Ascending aorta (tissue), 2 donors: ENCODE measurements at regions not wholly inside any gene's neighbourhood (a gene's known extent, or its start where the extent isn't known, plus 50 kb on each side); places are given as distances from the start of the nearest gene placed in this dataset.

Experiments used
- DNase-seq, 2 donors: peaks; one replicate each; pipeline ENCODE4 v3.0.0-alpha.2; 2019; ENCODE audit warnings: low spot score in 2 of 2
- H3K27ac ChIP-seq, 2 donors: fragments of 200-600 bp; sonication (generic); one replicate each; pipeline ENCODE4 v1.5.1; 2016 to 2017; ENCODE audit warnings: mild to moderate bottlenecking in 1 of 2
- H3K27me3 ChIP-seq: fragments of 200-600 bp; sonication (generic); one replicate; pipeline ENCODE4 v1.5.1; 2017
- H3K36me3 ChIP-seq, 2 donors: fragments of 200-600 bp; sonication (generic); one replicate each; pipeline ENCODE4 v1.5.1; 2016
- H3K4me1 ChIP-seq, 2 donors: fragments of 200-600 bp; sonication (generic); one replicate each; pipeline ENCODE4 v1.5.1; 2016 to 2017; ENCODE audit warnings: mild to moderate bottlenecking in 1 of 2
- H3K4me3 ChIP-seq, 2 donors: fragments of 200-600 bp; sonication (generic); one replicate each; pipeline ENCODE4 v1.5.1; 2016 to 2017; ENCODE audit warnings: mild to moderate bottlenecking in 1 of 2
- H3K9me3 ChIP-seq, 2 donors: fragments of 200-600 bp; sonication (generic); one replicate each; pipeline ENCODE4 v1.5.1; 2016
- CTCF ChIP-seq, 3 experiments: fragments of 200-600 bp in 2 of 3; fragments of 450-650 bp in 1 of 3; sonication (generic) in 2 of 3; IDR thresholded peaks; one replicate each; pipeline ENCODE4 v1.5.1; 2016 to 2019; ENCODE audit warnings: antibody characterized with exemption in 3 of 3, mild to moderate bottlenecking in 1 of 3, moderate library complexity in 1 of 3
- intact Hi-C: fragments of 100-400 bp; cut with DNase I; formaldehyde crosslinking; loops from one replicate; pipeline ENCODE4 v1.15.1; 2023

- intact Hi-C loops, result no loop called here
- no peak for TF ChIP-seq CTCF (IDR thresholded peaks at IDR 0.05)
- H3K9me3 ChIP-seq, result no peaks in the 10 kb centered on the region
These were observed 379.5 kb upstream of the SUCLG2 start for GRCh38 chr3:68033867-68034266.

DNA sequence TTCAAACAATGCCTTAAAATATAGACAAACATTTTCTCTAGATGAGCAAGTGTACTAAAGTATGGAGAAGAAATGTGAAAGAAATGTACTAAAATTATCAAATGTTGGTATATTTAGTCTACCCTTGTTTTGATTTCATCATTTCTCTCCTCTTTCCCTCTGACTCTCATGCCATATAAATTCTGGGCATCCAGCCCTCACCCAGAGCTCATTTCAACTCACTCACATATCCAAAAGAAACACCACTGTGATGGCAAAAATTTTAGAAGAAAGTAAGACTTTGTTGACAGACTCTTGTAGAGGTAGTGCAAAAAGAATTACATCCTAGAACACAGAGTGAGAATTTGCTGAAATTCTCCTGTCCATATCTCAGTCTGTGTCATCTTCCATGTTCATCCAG is 377.8 kb upstream of the SUCLG2 start:
- no peak overlapping the region for H3K4me3 ChIP-seq
- peak in 1 of 2 donors; percentile 67 for DNase-seq
- H3K4me1 ChIP-seq, result peaks cover 4% of the 10 kb centered on the region in 2 donors
- TF ChIP-seq CTCF (IDR thresholded peaks at IDR 0.05), result no peak
- no peaks in the 10 kb centered on the region for H3K36me3 ChIP-seq
- H3K27me3 ChIP-seq, result no peaks in the 10 kb centered on the region
- no peaks in the 10 kb centered on the region for H3K9me3 ChIP-seq
- intact Hi-C loops, result no loop called here
- H3K27ac ChIP-seq, result peak overlapping the region; percentile 78 to 80

More at GRCh38 chr3:68033867-68034266, 379.5 kb upstream of the SUCLG2 start:
- no peaks in the 10 kb centered on the region for H3K27me3 ChIP-seq
- DNase-seq, result no peak
- no peak overlapping the region for H3K4me3 ChIP-seq
- no peaks in the 10 kb centered on the region for H3K36me3 ChIP-seq
- peaks cover 4% of the 10 kb centered on the region in 2 donors for H3K4me1 ChIP-seq
- H3K27ac ChIP-seq, result no peak overlapping the region

DNA sequence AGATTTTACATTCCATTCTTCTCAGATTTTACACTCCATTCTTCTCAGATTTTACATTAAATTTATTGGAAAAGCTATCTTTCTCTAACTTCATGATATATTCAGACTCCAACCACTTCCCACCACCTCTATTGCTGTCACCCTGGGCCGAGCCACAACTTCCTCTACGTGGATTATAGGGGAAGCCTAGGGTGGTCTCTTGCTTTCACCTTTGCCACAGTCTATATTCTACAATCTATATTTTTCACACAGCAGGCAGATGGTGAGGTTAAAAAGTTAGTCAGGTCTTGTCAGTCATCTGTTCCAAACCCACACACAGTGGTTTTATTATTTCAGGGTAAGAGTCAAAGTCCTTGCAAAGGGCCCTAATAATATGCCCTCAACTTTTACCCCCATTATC is 370.8 kb upstream of the SUCLG2 start:
- Histone ChIP-seq H3K27me3 (no peaks in the 10 kb centered on the region), H3K36me3 (no peaks in the 10 kb centered on the region), H3K27ac (no peak overlapping the region), H3K4me1 (no peaks in the 10 kb centered on the region), H3K4me3 (no peak overlapping the region), H3K9me3 (no peaks in the 10 kb centered on the region)
- no peak for DNase-seq
- intact Hi-C loops, result no loop called here
- TF ChIP-seq CTCF (IDR thresholded peaks at IDR 0.05), result no peak

- Histone ChIP-seq H3K36me3 (no peaks in the 10 kb centered on the region), H3K4me1 (no peaks in the 10 kb centered on the region), H3K4me3 (no peak overlapping the region), H3K9me3 (no peaks in the 10 kb centered on the region), H3K27ac (no peak overlapping the region), H3K27me3 (no peaks in the 10 kb centered on the region)
- no peak for TF ChIP-seq CTCF (IDR thresholded peaks at IDR 0.05)
- DNase-seq, result no peak
- intact Hi-C loops, result no loop called here
These were observed 365.5 kb upstream of the SUCLG2 start for GRCh38 chr3:68019876-68020275.

DNA sequence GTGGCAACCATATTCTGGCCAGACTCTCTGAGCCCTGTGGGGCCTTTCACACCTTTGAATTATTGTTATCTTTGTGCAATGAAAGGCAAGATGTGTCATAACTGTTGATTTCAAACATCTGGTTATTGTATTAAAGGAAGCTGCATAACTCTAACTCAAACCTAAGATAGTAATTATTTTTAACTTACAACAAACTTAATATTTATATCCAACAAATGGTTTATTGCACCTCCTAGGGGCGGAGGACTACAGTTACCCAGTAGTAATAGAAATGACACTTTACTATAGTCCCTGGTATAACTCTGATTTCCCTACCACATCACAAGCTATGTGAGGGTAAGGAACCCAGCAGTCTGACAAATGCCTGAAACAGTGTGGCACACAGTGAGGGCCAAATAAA is 363.9 kb upstream of the SUCLG2 start:
- Histone ChIP-seq H3K4me1 (no peaks in the 10 kb centered on the region), H3K27ac (no peak overlapping the region), H3K4me3 (no peak overlapping the region), H3K27me3 (no peaks in the 10 kb centered on the region), H3K36me3 (no peaks in the 10 kb centered on the region), H3K9me3 (no peaks in the 10 kb centered on the region)
- intact Hi-C loops, result no loop called here
- TF ChIP-seq CTCF (IDR thresholded peaks at IDR 0.05), result no peak
- no peak for DNase-seq

DNA sequence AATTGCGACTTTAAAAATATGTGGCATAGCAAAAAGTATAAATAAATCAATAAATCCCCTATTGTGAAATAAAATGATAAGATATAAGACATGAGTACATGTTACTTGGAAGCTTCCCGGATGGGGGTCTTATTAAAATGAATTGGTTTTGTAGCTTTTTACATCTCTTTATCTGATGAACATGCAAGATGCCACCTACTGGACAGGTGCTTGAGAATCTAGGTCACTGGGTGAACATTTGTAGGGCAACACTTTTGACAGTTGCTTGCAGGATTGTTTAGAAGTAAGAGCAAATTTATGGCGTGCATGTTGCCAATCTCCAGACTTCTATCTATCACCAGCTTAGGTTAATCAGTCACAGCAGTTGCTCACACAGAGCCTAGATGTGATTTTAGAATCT is 362.7 kb upstream of the SUCLG2 start:
- Histone ChIP-seq H3K27ac (no peak overlapping the region), H3K36me3 (no peaks in the 10 kb centered on the region), H3K9me3 (no peaks in the 10 kb centered on the region), H3K4me3 (no peak overlapping the region), H3K27me3 (no peaks in the 10 kb centered on the region), H3K4me1 (no peaks in the 10 kb centered on the region)
- no peak for DNase-seq
- no peak for TF ChIP-seq CTCF (IDR thresholded peaks at IDR 0.05)
- intact Hi-C loops, result no loop called here
